Lower lobe of right lung (tissue), 2 donors: ENCODE measurements at regions not wholly inside any gene's neighbourhood (a gene's known extent, or its start where the extent isn't known, plus 50 kb on each side); places are given as distances from the start of the nearest gene placed in this dataset.

Experiments
- ATAC-seq, 2 donors: fragments of 200-7000 bp; cut with Tn5 transposase; one replicate each; pipeline ENCODE4 v1.9.1; 2020 to 2022; ENCODE audit warnings: mild to moderate bottlenecking in 2 of 2, moderate library complexity in 2 of 2
- DNase-seq: peaks from one replicate; pipeline ENCODE4 v3.0.0-alpha.2; 2020
- H3K27ac ChIP-seq: fragments of 200-600 bp; one replicate; pipeline ENCODE4 v1.8.0; 2022
- H3K27me3 ChIP-seq: fragments of 200-600 bp; one replicate; pipeline ENCODE4 v1.8.0; 2022; ENCODE audit warnings: low read depth
- H3K36me3 ChIP-seq: fragments of 200-600 bp; one replicate; pipeline ENCODE4 v1.8.0; 2022; ENCODE audit warnings: mild to moderate bottlenecking
- H3K4me1 ChIP-seq: fragments of 200-600 bp; one replicate; pipeline ENCODE4 v1.8.0; 2022
- H3K4me3 ChIP-seq: fragments of 200-600 bp; one replicate; pipeline ENCODE4 v1.8.0; 2022; ENCODE audit warnings: mild to moderate bottlenecking
- H3K9me3 ChIP-seq: fragments of 200-600 bp; one replicate; pipeline ENCODE4 v1.8.0; 2022
- intact Hi-C: fragments of 100-400 bp; cut with DNase I; formaldehyde crosslinking; loops from one replicate; pipeline ENCODE4 v1.11.0; 2022
- TF ChIP-seq, protein P1 (sequence below): fragments of 200-600 bp; IDR thresholded peaks from one replicate; pipeline ENCODE4 v1.8.0; 2022; ENCODE audit warnings: antibody characterized with exemption, mild to moderate bottlenecking
- donor health status: DM: no; HTN: yes; CAD: no; lungs with severe emphysema.

DNA sequence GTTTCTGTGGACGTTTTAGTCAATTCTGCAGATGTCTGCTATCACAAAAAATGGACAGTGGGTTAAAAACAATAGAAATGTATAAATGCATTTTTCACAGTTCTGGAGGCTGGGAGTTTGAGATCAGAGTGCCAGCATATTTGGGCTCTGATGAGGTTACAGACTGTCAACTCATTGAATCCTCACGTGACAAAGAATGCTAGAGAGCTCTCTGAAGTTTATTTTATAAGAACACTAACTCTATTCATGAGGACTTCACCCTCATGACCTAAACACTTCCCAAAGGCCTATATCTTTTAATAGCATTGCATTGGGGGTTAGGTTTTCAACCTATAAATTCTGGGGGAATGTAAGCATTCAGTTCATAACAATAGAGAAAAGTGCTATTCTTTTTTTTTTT is 182.6 kb upstream of the SLITRK3 start:
- no peaks in the 10 kb centered on the region for H3K36me3 ChIP-seq
- no peak overlapping the region for H3K4me3 ChIP-seq
- DNase-seq (no peak), ATAC-seq (no peak)
- TF ChIP-seq, protein P1, sequence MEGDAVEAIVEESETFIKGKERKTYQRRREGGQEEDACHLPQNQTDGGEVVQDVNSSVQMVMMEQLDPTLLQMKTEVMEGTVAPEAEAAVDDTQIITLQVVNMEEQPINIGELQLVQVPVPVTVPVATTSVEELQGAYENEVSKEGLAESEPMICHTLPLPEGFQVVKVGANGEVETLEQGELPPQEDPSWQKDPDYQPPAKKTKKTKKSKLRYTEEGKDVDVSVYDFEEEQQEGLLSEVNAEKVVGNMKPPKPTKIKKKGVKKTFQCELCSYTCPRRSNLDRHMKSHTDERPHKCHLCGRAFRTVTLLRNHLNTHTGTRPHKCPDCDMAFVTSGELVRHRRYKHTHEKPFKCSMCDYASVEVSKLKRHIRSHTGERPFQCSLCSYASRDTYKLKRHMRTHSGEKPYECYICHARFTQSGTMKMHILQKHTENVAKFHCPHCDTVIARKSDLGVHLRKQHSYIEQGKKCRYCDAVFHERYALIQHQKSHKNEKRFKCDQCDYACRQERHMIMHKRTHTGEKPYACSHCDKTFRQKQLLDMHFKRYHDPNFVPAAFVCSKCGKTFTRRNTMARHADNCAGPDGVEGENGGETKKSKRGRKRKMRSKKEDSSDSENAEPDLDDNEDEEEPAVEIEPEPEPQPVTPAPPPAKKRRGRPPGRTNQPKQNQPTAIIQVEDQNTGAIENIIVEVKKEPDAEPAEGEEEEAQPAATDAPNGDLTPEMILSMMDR, result no peak
- no peak overlapping the region for H3K27ac ChIP-seq
- no peaks in the 10 kb centered on the region for H3K9me3 ChIP-seq
- no peaks in the 10 kb centered on the region for H3K27me3 ChIP-seq
- intact Hi-C loops, result no loop called here
- H3K4me1 ChIP-seq, result no peaks in the 10 kb centered on the region

DNA sequence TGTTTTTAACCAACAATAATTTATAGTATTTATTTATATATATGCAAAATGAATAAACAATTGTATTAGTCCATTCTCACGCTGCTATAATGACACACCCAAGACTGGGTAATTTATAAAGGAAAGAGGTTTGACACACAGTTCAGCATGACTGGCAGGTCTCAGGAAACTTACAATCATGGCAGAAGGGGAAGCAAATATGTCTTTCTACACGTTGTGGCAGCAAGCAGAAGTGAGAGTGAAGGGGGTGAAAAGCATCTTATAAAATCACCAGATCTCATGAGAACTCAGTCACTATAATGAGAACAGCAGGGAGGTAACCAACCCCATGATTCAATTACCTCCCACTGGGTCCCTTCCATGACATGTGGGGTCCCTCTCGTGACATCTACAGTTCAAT is 162.8 kb upstream of the SLITRK3 start:
- Histone ChIP-seq H3K4me1 (no peaks in the 10 kb centered on the region), H3K4me3 (no peak overlapping the region), H3K9me3 (no peaks in the 10 kb centered on the region), H3K27me3 (no peaks in the 10 kb centered on the region), H3K36me3 (no peaks in the 10 kb centered on the region), H3K27ac (no peak overlapping the region)
- TF ChIP-seq, protein P1, result no peak
- no peak for ATAC-seq
- intact Hi-C loops, result no loop called here
- DNase-seq, result no peak

- Histone ChIP-seq H3K36me3 (no peaks in the 10 kb centered on the region), H3K27me3 (no peaks in the 10 kb centered on the region), H3K4me1 (no peaks in the 10 kb centered on the region), H3K4me3 (no peak overlapping the region), H3K9me3 (no peaks in the 10 kb centered on the region), H3K27ac (no peak overlapping the region)
- intact Hi-C loops, result no loop called here
- TF ChIP-seq, protein P1, result no peak
- ATAC-seq (no peak), DNase-seq (no peak)
Observed at GRCh38 chr3:165355316-165355715, 159.1 kb upstream of the SLITRK3 start.

DNA sequence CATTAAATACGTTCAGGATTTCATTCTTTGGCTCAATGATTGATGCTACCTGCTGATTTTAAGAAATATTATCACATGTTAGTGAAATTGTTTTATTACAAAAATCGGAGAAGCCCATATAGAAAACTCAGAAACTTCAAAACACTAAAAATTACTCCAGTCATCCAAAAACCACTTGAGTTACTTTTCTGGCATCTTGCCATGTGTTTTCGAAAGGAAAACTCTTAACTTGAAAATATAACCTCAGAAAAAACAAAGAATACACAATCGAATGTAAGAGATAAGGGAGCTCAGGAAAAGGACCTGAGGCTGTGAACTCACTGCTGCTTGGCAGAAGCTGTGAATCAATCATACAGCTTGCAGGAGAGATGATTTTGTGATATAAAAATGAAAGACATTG is 151.3 kb upstream of the SLITRK3 start:
- Histone ChIP-seq H3K4me1 (no peaks in the 10 kb centered on the region), H3K36me3 (no peaks in the 10 kb centered on the region), H3K9me3 (no peaks in the 10 kb centered on the region), H3K4me3 (no peak overlapping the region), H3K27ac (no peak overlapping the region), H3K27me3 (no peaks in the 10 kb centered on the region)
- intact Hi-C loops, result no loop called here
- no peak for DNase-seq
- TF ChIP-seq, protein P1, result no peak
- ATAC-seq, result no peak

- intact Hi-C loops, result no loop called here
- no peaks in the 10 kb centered on the region for H3K36me3 ChIP-seq
- H3K27me3 ChIP-seq, result no peaks in the 10 kb centered on the region
- H3K9me3 ChIP-seq, result no peaks in the 10 kb centered on the region
- no peak for ATAC-seq
- H3K27ac ChIP-seq, result no peak overlapping the region
- DNase-seq, result no peak
- no peaks in the 10 kb centered on the region for H3K4me1 ChIP-seq
- TF ChIP-seq, protein P1, result no peak
- H3K4me3 ChIP-seq, result no peak overlapping the region
Observed at GRCh38 chr3:165346503-165346902, 150.3 kb upstream of the SLITRK3 start.

- Histone ChIP-seq H3K4me3 (no peak overlapping the region), H3K27me3 (no peaks in the 10 kb centered on the region), H3K9me3 (no peaks in the 10 kb centered on the region), H3K4me1 (no peaks in the 10 kb centered on the region), H3K36me3 (no peaks in the 10 kb centered on the region), H3K27ac (no peak overlapping the region)
- DNase-seq (no peak), ATAC-seq (no peak)
- intact Hi-C loops, result no loop called here
- TF ChIP-seq, protein P1, result no peak
Observed at GRCh38 chr3:165343185-165343584, 147.0 kb upstream of the SLITRK3 start.
